H1 (cell line): ENCODE measurements at regions not wholly inside any gene's neighbourhood (a gene's known extent, or its start where the extent isn't known, plus 50 kb on each side); places are given as distances from the start of the nearest gene placed in this dataset.
A peak's percentile ranks its signal among the peaks of the same experiment; 100 is the strongest.

Experiments
- CTCF ChIA-PET: fragments of 300-600 bp; sonication (Branson Sonifier 250); formaldehyde crosslinking; loops from one replicate; lab custom pipeline; 2021; ENCODE audit not compliant: partially characterized antibody; lab: Charles Lee
- POLR2A ChIA-PET: fragments of 300-600 bp; sonication (Branson Sonifier 250); formaldehyde crosslinking; loops from one replicate; lab custom pipeline; 2021; ENCODE audit warnings: inconsistent platforms; ENCODE audit not compliant: partially characterized antibody; lab: Charles Lee
- DNase-seq, 2 experiments: peaks; one replicate each; pipeline versions ENCODE4 v3.0.0 to v3.0.0-alpha.2; 2010 to 2022; ENCODE audit warnings: low spot score in 2 of 2, low read depth in 1 of 2, mixed read lengths in 1 of 2
- FAIRE-seq: peaks from 2 replicates; lab custom pipeline; 2011; peaks lifted over from hg19 to GRCh38; lab: Jason Lieb, UNC
- H2AFZ ChIP-seq: 2 replicates; pipeline ENCODE4 v1.8.1; 2012; ENCODE audit warnings: low read length, inconsistent platforms
- H2AK5ac ChIP-seq: 2 replicates; pipeline ENCODE4 v1.6.1; 2013; ENCODE audit warnings: low read depth, low read length
- H2BK120ac ChIP-seq: replicated peaks from 2 replicates; pipeline ENCODE3; 2013; ENCODE audit warnings: low read depth, low read length, inconsistent platforms
- H2BK12ac ChIP-seq: 2 replicates; pipeline ENCODE4 v1.6.1; 2013; ENCODE audit warnings: low read depth, low read length
- H2BK15ac ChIP-seq: 2 replicates; pipeline ENCODE4 v1.6.1; 2013; ENCODE audit warnings: low read length
- H2BK20ac ChIP-seq: 2 replicates; pipeline ENCODE4 v1.6.1; 2013; ENCODE audit warnings: low read length
- H2BK5ac ChIP-seq: 2 replicates; pipeline ENCODE4 v1.6.1; 2013; ENCODE audit warnings: low read depth, low read length
- H3K14ac ChIP-seq: 2 replicates; pipeline ENCODE4 v1.6.1; 2013; ENCODE audit warnings: inconsistent platforms; ENCODE audit not compliant: insufficient read length
- H3K18ac ChIP-seq: 2 replicates; pipeline ENCODE4 v1.6.1; 2013; ENCODE audit warnings: low read length; ENCODE audit errors: extremely low read depth
- H3K23ac ChIP-seq: 2 replicates; pipeline ENCODE4 v1.6.1; 2013; ENCODE audit warnings: inconsistent platforms; ENCODE audit not compliant: insufficient read length
- H3K23me2 ChIP-seq: 2 replicates; pipeline ENCODE4 v1.6.1; 2013; ENCODE audit warnings: low read depth, low read length
- H3K27ac ChIP-seq: 2 replicates; pipeline ENCODE4 v1.6.1; 2011; ENCODE audit warnings: low read depth, low read length, inconsistent platforms
- H3K27me3 ChIP-seq, 4 experiments: replicated peaks in 1 of 4; 1 replicate in 1 of 4; 2 replicates in 3 of 4; pipeline versions ENCODE4 v1.6.1 to v1.8.1; 2011 to 2013; ENCODE audit warnings: low read length in 3 of 4, mild to moderate bottlenecking in 3 of 4, inconsistent platforms in 2 of 4, mixed read lengths in 2 of 4, moderate library complexity in 1 of 4; ENCODE audit not compliant: control insufficient read depth in 3 of 4, insufficient read depth in 3 of 4; ENCODE audit errors: extremely low read depth in 1 of 4
- H3K36me3 ChIP-seq, 4 experiments: 2 replicates each; pipeline versions ENCODE4 v1.6.1 to v1.8.1; 2011 to 2013; ENCODE audit warnings: mild to moderate bottlenecking in 4 of 4, low read length in 3 of 4, moderate library complexity in 2 of 4, control low read depth in 1 of 4, inconsistent platforms in 1 of 4; ENCODE audit not compliant: insufficient read depth in 4 of 4, control insufficient read depth in 2 of 4
- H3K4ac ChIP-seq: replicated peaks from 2 replicates; pipeline ENCODE3; 2013; ENCODE audit warnings: low read length, low read depth, mixed read lengths, inconsistent platforms; ENCODE audit not compliant: insufficient read length
- H3K4me1 ChIP-seq, 4 experiments: replicated peaks in 1 of 4; 1 replicate in 1 of 4; 2 replicates in 3 of 4; pipeline versions ENCODE4 v1.6.1 to v1.8.1; 2011 to 2013; ENCODE audit warnings: low read length in 3 of 4, inconsistent platforms in 2 of 4, mixed read lengths in 1 of 4; ENCODE audit not compliant: insufficient read depth in 4 of 4, control insufficient read depth in 3 of 4
- H3K4me2 ChIP-seq, 2 experiments: 2 replicates each; pipeline versions ENCODE4 v1.6.1 to v1.8.1; 2011 to 2013; ENCODE audit warnings: low read depth in 2 of 2, low read length in 2 of 2, control low read depth in 1 of 2, inconsistent platforms in 1 of 2, mild to moderate bottlenecking in 1 of 2; ENCODE audit not compliant: insufficient read depth in 1 of 2
- H3K4me3 ChIP-seq, 4 experiments: fragments of 200-600, 300-600 bp in 1 of 4; sonication (generic), shearing (Covaris generic), sonication (Bioruptor Twin) in 1 of 4; 2 replicates each; pipeline versions ENCODE4 v1.5.1 to v1.8.1; 2011 to 2016; ENCODE audit warnings: low read length in 4 of 4, low read depth in 3 of 4, control low read depth in 2 of 4, inconsistent platforms in 2 of 4, mild to moderate bottlenecking in 2 of 4, mixed read lengths in 1 of 4, moderate library complexity in 1 of 4; ENCODE audit not compliant: insufficient read depth in 2 of 4; ENCODE audit errors: extremely low read depth in 1 of 4
- H3K56ac ChIP-seq: replicated peaks from 2 replicates; pipeline ENCODE3; 2013; ENCODE audit warnings: low read depth, mild to moderate bottlenecking, mixed read lengths, low read length, inconsistent platforms; ENCODE audit not compliant: insufficient read length
- H3K79me1 ChIP-seq: 2 replicates; pipeline ENCODE4 v1.6.1; 2013; ENCODE audit warnings: low read depth, low read length, control low read depth
- H3K79me2 ChIP-seq, 2 experiments: 2 replicates each; pipeline versions ENCODE4 v1.6.1 to v1.8.1; 2012 to 2013; ENCODE audit warnings: low read length in 2 of 2, mild to moderate bottlenecking in 2 of 2, inconsistent platforms in 1 of 2; ENCODE audit not compliant: insufficient read depth in 2 of 2, control insufficient read depth in 1 of 2
- H3K9ac ChIP-seq, 4 experiments: replicated peaks in 1 of 4; 1 replicate in 1 of 4; 2 replicates in 3 of 4; pipeline versions ENCODE4 v1.6.1 to v1.8.1; 2011 to 2013; ENCODE audit warnings: low read depth in 3 of 4, low read length in 3 of 4, control low read depth in 2 of 4, mild to moderate bottlenecking in 2 of 4, moderate library complexity in 2 of 4, inconsistent platforms in 1 of 4; ENCODE audit errors: extremely low read depth in 1 of 4
- H3K9me3 ChIP-seq, 2 experiments: 2 replicates each; pipeline versions ENCODE4 v1.6.1 to v1.8.1; 2012 to 2013; ENCODE audit warnings: mild to moderate bottlenecking in 2 of 2, moderate library complexity in 2 of 2, control low read depth in 1 of 2, inconsistent platforms in 1 of 2, low read depth in 1 of 2, low read length in 1 of 2, mixed read lengths in 1 of 2; ENCODE audit not compliant: insufficient read depth in 2 of 2
- H4K20me1 ChIP-seq, 2 experiments: replicated peaks in 1 of 2; 2 replicates each; pipeline versions ENCODE3 to v1.8.1; 2011 to 2013; ENCODE audit warnings: inconsistent platforms in 2 of 2, low read length in 2 of 2, mild to moderate bottlenecking in 1 of 2; ENCODE audit not compliant: insufficient read depth in 2 of 2, control insufficient read depth in 1 of 2
- H4K5ac ChIP-seq: 2 replicates; pipeline ENCODE4 v1.6.1; 2013; ENCODE audit warnings: low read length, low read depth, mixed read lengths, inconsistent platforms; ENCODE audit not compliant: insufficient read length
- H4K8ac ChIP-seq: 2 replicates; pipeline ENCODE4 v1.8.0; 2013; ENCODE audit warnings: mild to moderate bottlenecking, moderate library complexity, low read length, inconsistent platforms; ENCODE audit not compliant: insufficient read depth; ENCODE audit errors: extremely low read depth
- H4K91ac ChIP-seq: replicated peaks from 2 replicates; pipeline ENCODE3; 2013; ENCODE audit warnings: low read length, mixed read lengths, inconsistent platforms; ENCODE audit not compliant: insufficient read length
- BACH1 ChIP-seq: IDR thresholded peaks from 2 replicates; pipeline ENCODE4 v1.6.1; 2012; ENCODE audit warnings: low read length, improper control_type of control experiment
- CBX5 ChIP-seq: fragments of 300-800, 300-1000 bp; sonication (generic); IDR thresholded peaks from 2 replicates; pipeline ENCODE4 v1.7.1; 2016; ENCODE audit warnings: antibody characterized with exemption, low read length, low read depth
- NRF1 ChIP-seq: IDR thresholded peaks from 2 replicates; pipeline ENCODE4 v1.6.1; 2011; ENCODE audit warnings: mild to moderate bottlenecking, low read depth, low read length, improper control_type of control experiment
- POLR2AphosphoS5 ChIP-seq: IDR thresholded peaks from 2 replicates; pipeline ENCODE4 v1.6.1; 2011; ENCODE audit warnings: low read depth, low read length
- POU5F1 ChIP-seq: IDR thresholded peaks from 2 replicates; pipeline ENCODE4 v1.6.1; 2011; ENCODE audit warnings: low read depth, mild to moderate bottlenecking, low read length, moderate library complexity
- RBBP5 ChIP-seq: IDR thresholded peaks from 2 replicates; pipeline ENCODE4 v1.7.1; 2012; ENCODE audit warnings: low read depth, mild to moderate bottlenecking, inconsistent platforms, low read length, moderate library complexity, borderline replicate concordance
- RXRA ChIP-seq: IDR thresholded peaks from 2 replicates; pipeline ENCODE4 v1.6.1; 2011; ENCODE audit warnings: low read depth, mild to moderate bottlenecking, low read length, moderate library complexity; ENCODE audit not compliant: insufficient read depth
- SIN3A ChIP-seq, 2 experiments: IDR thresholded peaks in 1 of 2; conservative IDR thresholded peaks in 1 of 2; 2 replicates each; pipeline ENCODE4 v1.6.1; 2011 to 2012; ENCODE audit warnings: low read length in 2 of 2, improper control_type of control experiment in 1 of 2, low read depth in 1 of 2, mild to moderate bottlenecking in 1 of 2
- TAF1 ChIP-seq: IDR thresholded peaks from 2 replicates; pipeline ENCODE4 v1.6.1; 2011; ENCODE audit warnings: mild to moderate bottlenecking, low read depth, low read length
- WGBS, 2 experiments: shearing (Covaris generic) in 1 of 2; methylation state at CpG; one replicate each; pipeline versions ENCODE4 v1.1.6 to v1.1.7; 2013 to 2015; ENCODE audit warnings: low lambda C conversion rate in 2 of 2, mixed read lengths in 2 of 2, inconsistent platforms in 1 of 2, low coverage in 1 of 2, missing lambda C conversion rate in 1 of 2; ENCODE audit not compliant: insufficient replicate concordance in 2 of 2, insufficient coverage in 1 of 2, insufficient read length in 1 of 2; ENCODE audit errors: extremely low coverage in 1 of 2, missing lambda C conversion rate in 1 of 2; 5-methylcytosine and 5-hydroxymethylcytosine counted together

- FAIRE-seq (peak; percentile 70), DNase-seq (peak in 1 of 2 experiments; percentile 52)
- Histone ChIP-seq H3K23me2 (no peaks in the 10 kb centered on the region), H3K4me1 (peaks cover 0 to 7% (median 3%) of the 10 kb centered on the region in 4 experiments; a peak in 3 of 7 replicates), H2AK5ac (no peak overlapping the region), H3K79me1 (no peaks in the 10 kb centered on the region), H2BK12ac (no peak overlapping the region), H3K23ac (no peak overlapping the region), H2BK20ac (no peak overlapping the region), H4K8ac (no peak overlapping the region), H2BK120ac (no peak overlapping the region), H2AFZ (peak overlapping the region; percentile 95; the same call in 1 of the 2 replicates), H3K56ac (no peak overlapping the region), H3K4ac (no peak overlapping the region), H3K9me3 (no peaks in the 10 kb centered on the region), H4K20me1 (no peaks in the 10 kb centered on the region), H3K18ac (no peak overlapping the region), H3K14ac (no peak overlapping the region), H3K36me3 (no peaks in the 10 kb centered on the region), H3K4me2 (peak overlapping the region; percentile 46 to 53), H3K9ac (no peak overlapping the region), H2BK5ac (no peak overlapping the region), H4K5ac (no peak overlapping the region), H3K27me3 (no peaks in the 10 kb centered on the region; a peak in 1 of 7 replicates), H3K4me3 (peak overlapping the region in 1 of 4 experiments; percentile 36; a peak in 1 of 8 replicates), H3K27ac (peak overlapping the region; percentile 41; the same call in 1 of the 2 replicates), H4K91ac (no peak overlapping the region), H2BK15ac (no peak overlapping the region), H3K79me2 (no peaks in the 10 kb centered on the region)
- CTCF ChIA-PET, result interaction anchor here (1.1 kb wide), 1 partner anchor 191 kb away, joined by 3 read pairs; no protein-coding TSS in a partner anchor
- WGBS, 2 experiments, result 31% methylated on average over 10 of the region's 10 CpGs; no CpG with 5 or more reads in 1 of the 2 experiments
- POLR2A ChIA-PET, result no interaction called here
- no peak for TF ChIP-seq RXRA
- no peak for TF ChIP-seq NRF1
- no peak for TF ChIP-seq POLR2AphosphoS5
- no peak for TF ChIP-seq CBX5
- TF ChIP-seq BACH1, result no peak
- TF ChIP-seq SIN3A (conservative IDR thresholded peaks at IDR 0.05 in 1 of 2, IDR thresholded peaks at IDR 0.05 in 1 of 2; ENCODE audit: low read depth in 1 of 2, low read length in 2 of 2), result no peak
- TF ChIP-seq TAF1, result no peak
- no peak for TF ChIP-seq POU5F1
- no peak for TF ChIP-seq RBBP5
Observed at GRCh38 chr14:60356906-60357550, 108.0 kb downstream of the PPM1A start.
